ENCODE measurements at regions not wholly inside any gene's neighbourhood (a gene's known extent, or its start where the extent isn't known, plus 50 kb on each side); places are given as distances from the start of the nearest gene placed in this dataset.

GRCh38 chr2:220850116-220850515 is 722.0 kb downstream of the EPHA4 start:
- H3K9me3 Mint-ChIP-seq = peaks cover 6% of the 10 kb centered on the region
- CTCF ChIA-PET = no interaction called here
- H3K36me3 Mint-ChIP-seq (ENCODE audit: low read depth) = no peaks in the 10 kb centered on the region
- intact Hi-C loops (cut with micrococcal nuclease) = no loop called here
- no peak for DNase-seq
- H3K4me1 Mint-ChIP-seq (ENCODE audit: low read depth) = no peaks in the 10 kb centered on the region
- H3K4me3 Mint-ChIP-seq = no peak overlapping the region
- H3K27ac Mint-ChIP-seq = no peak overlapping the region
- peaks cover 8% of the 10 kb centered on the region for H3K27me3 Mint-ChIP-seq (ENCODE audit: low read depth)

DNA sequence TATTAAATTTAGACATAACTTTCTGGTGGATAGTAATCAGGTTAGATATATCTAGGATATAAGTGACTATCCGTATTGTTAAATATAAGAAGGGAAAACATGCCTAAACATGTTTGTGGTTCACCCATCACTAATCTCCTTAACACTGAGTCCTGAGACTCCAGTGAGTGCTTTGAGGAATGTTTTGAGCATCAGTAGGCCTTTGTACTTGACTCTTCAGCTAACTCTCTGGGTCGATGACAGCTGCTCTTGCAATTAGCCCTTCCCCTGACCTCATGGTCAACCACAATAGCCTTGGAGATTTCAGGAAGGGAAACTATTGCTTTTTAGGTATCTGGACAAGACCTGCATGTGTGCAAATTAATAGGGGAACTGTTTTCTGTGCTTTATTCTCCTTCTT is 716.8 kb downstream of the EPHA4 start:
- Mint-ChIP-seq H3K4me1 (ENCODE audit: low read depth) (no peaks in the 10 kb centered on the region), H3K36me3 (ENCODE audit: low read depth) (no peaks in the 10 kb centered on the region), H3K27me3 (ENCODE audit: low read depth) (peaks cover 5% of the 10 kb centered on the region), H3K27ac (no peak overlapping the region), H3K4me3 (no peak overlapping the region), H3K9me3 (no peaks in the 10 kb centered on the region)
- intact Hi-C loops (cut with micrococcal nuclease) = no loop called here
- CTCF ChIA-PET = no interaction called here
- no peak for DNase-seq

DNA sequence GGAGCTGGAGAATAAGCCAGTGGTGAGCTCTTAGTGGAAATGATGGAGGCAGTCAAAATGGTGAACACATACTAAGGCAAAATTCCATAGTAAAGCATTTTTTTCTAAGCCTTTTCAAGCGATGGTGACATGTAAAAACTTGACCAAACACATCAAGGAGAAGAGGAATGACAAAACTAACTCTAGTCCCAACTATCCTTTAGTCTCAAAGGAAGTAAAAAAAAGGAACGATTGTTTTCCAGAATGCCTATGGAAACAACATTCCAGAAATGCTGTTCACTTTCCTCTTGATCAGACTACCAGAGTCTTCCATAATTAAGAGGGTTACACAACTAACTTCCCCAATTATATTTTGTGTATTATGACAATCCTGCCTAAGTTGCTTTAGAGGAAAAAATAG is 715.6 kb downstream of the EPHA4 start:
- peaks cover 6% of the 10 kb centered on the region for H3K27me3 Mint-ChIP-seq (ENCODE audit: low read depth)
- H3K36me3 Mint-ChIP-seq (ENCODE audit: low read depth) = no peaks in the 10 kb centered on the region
- intact Hi-C loops (cut with micrococcal nuclease) = no loop called here
- no peak overlapping the region for H3K27ac Mint-ChIP-seq
- CTCF ChIA-PET = no interaction called here
- no peak overlapping the region for H3K4me3 Mint-ChIP-seq
- H3K9me3 Mint-ChIP-seq = no peaks in the 10 kb centered on the region
- DNase-seq = no peak
- no peaks in the 10 kb centered on the region for H3K4me1 Mint-ChIP-seq (ENCODE audit: low read depth)

DNA sequence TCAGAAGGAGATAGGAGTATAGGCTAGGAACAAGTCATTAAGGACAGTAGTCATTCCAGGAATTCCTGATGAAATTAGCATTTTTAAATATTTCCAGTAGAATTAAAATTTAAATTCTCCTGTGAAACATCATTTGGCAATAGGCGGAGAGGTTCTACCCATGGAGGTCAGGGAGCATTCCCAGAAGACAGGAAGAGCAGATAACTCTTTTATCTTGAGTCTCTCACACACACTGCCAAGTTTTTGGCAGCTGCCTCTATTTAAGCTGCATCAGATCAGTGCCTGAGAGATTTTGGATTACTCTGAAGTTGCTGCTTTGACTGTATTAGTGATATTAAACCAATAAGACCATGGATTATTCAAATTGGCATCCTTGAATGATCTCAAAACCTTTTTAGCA is 714.7 kb downstream of the EPHA4 start:
- H3K4me3 Mint-ChIP-seq = no peak overlapping the region
- H3K27me3 Mint-ChIP-seq (ENCODE audit: low read depth) = peaks cover 8% of the 10 kb centered on the region
- intact Hi-C loops (cut with micrococcal nuclease) = no loop called here
- no peak overlapping the region for H3K27ac Mint-ChIP-seq
- H3K9me3 Mint-ChIP-seq = no peaks in the 10 kb centered on the region
- no peaks in the 10 kb centered on the region for H3K4me1 Mint-ChIP-seq (ENCODE audit: low read depth)
- CTCF ChIA-PET = no interaction called here
- no peak for DNase-seq
- no peaks in the 10 kb centered on the region for H3K36me3 Mint-ChIP-seq (ENCODE audit: low read depth)

GRCh38 chr2:220858101-220858500 is 714.0 kb downstream of the EPHA4 start:
- peaks cover 8% of the 10 kb centered on the region for H3K27me3 Mint-ChIP-seq (ENCODE audit: low read depth)
- no peaks in the 10 kb centered on the region for H3K36me3 Mint-ChIP-seq (ENCODE audit: low read depth)
- DNase-seq = no peak
- no peak overlapping the region for H3K4me3 Mint-ChIP-seq
- intact Hi-C loops (cut with micrococcal nuclease) = no loop called here
- CTCF ChIA-PET = no interaction called here
- no peaks in the 10 kb centered on the region for H3K4me1 Mint-ChIP-seq (ENCODE audit: low read depth)
- H3K27ac Mint-ChIP-seq = no peak overlapping the region
- no peaks in the 10 kb centered on the region for H3K9me3 Mint-ChIP-seq

DNA sequence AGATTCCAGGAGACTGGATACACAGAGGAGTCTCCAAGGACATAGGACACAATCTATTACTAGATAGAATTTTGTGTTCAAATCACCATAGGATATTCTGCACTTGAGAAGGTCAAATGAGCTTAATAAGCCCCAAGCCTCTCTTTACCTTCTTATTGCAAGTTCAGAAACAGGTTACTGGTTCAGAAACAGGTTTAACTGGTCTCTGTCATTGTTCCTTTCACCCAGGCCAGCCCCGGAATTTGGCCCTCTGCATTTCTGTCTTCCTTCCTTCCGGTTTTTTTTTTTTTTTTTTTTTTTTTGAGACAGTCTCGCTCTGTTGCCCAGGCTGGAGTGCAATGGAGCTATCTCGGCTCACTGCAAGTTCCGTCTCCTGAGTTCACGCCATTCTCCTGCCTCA is 700.2 kb downstream of the EPHA4 start:
- CTCF ChIA-PET = no interaction called here
- Mint-ChIP-seq H3K4me3 (no peak overlapping the region), H3K36me3 (ENCODE audit: low read depth) (no peaks in the 10 kb centered on the region), H3K9me3 (peaks cover 2% of the 10 kb centered on the region), H3K27ac (no peak overlapping the region), H3K27me3 (ENCODE audit: low read depth) (no peaks in the 10 kb centered on the region), H3K4me1 (ENCODE audit: low read depth) (no peaks in the 10 kb centered on the region)
- no peak for DNase-seq
- intact Hi-C loops (cut with micrococcal nuclease) = no loop called here

GRCh38 chr2:220876080-220876824 is 695.9 kb downstream of the EPHA4 start:
- no peaks in the 10 kb centered on the region for H3K4me1 Mint-ChIP-seq (ENCODE audit: low read depth)
- CTCF ChIA-PET = no interaction called here
- H3K4me3 Mint-ChIP-seq = no peak overlapping the region

DNA sequence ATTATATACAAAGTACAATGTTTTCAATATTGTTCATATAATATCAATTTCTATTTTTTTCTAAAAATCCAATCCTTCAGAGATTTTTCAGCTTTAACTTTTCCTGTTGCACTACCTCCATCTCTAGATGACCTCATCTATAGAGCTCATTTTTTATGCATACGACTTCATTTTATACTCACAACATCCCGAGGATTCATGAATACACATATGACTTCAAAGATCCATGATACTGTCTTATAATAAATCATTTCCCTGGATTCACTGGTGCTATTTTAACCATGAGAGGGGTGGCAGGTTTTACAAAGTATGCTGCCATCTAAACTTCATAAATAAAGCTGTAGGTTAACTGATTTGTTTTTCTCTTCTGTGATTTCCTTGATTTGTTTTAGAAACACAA is 694.6 kb downstream of the EPHA4 start:
- CTCF ChIA-PET = no interaction called here
- Mint-ChIP-seq H3K9me3 (no peaks in the 10 kb centered on the region), H3K4me3 (no peak overlapping the region), H3K27me3 (ENCODE audit: low read depth) (no peaks in the 10 kb centered on the region), H3K36me3 (ENCODE audit: low read depth) (no peaks in the 10 kb centered on the region), H3K27ac (no peak overlapping the region), H3K4me1 (ENCODE audit: low read depth) (no peaks in the 10 kb centered on the region)
- no peak for DNase-seq
- intact Hi-C loops (cut with micrococcal nuclease) = no loop called here

More at GRCh38 chr2:220876080-220876824, 695.9 kb downstream of the EPHA4 start:
- no peaks in the 10 kb centered on the region for H3K27me3 Mint-ChIP-seq (ENCODE audit: low read depth)
- H3K27ac Mint-ChIP-seq = no peak overlapping the region
- no peak for DNase-seq
- no peaks in the 10 kb centered on the region for H3K36me3 Mint-ChIP-seq (ENCODE audit: low read depth)
- no peaks in the 10 kb centered on the region for H3K9me3 Mint-ChIP-seq
- intact Hi-C loops (cut with micrococcal nuclease) = no loop called here

DNA sequence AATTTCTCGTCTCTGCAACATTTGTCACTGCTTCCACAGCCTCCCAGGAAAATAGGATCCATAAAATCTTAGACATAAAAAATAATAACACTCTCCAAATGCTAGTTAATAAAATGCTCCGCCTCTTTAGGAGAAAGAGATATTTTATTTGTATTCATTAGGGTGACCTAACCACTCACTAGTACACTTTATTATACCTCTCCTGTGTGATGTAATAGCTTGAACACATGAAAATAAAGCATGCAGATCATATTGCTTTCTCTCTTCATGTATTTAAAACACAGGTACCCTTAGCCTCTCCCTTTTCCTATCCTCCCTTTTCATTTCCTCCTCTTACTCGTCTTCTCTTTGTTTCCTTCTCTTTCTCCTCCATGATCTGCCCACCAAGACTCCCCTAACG is 694.2 kb downstream of the EPHA4 start:
- intact Hi-C loops (cut with micrococcal nuclease) = no loop called here
- H3K27ac Mint-ChIP-seq = no peak overlapping the region
- H3K36me3 Mint-ChIP-seq (ENCODE audit: low read depth) = no peaks in the 10 kb centered on the region
- CTCF ChIA-PET = no interaction called here
- no peak overlapping the region for H3K4me3 Mint-ChIP-seq
- no peaks in the 10 kb centered on the region for H3K9me3 Mint-ChIP-seq
- DNase-seq = no peak
- H3K27me3 Mint-ChIP-seq (ENCODE audit: low read depth) = no peaks in the 10 kb centered on the region
- H3K4me1 Mint-ChIP-seq (ENCODE audit: low read depth) = no peaks in the 10 kb centered on the region

GRCh38 chr2:220880623-220881596 is 691.2 kb downstream of the EPHA4 start:
- DNase-seq = no peak
- Mint-ChIP-seq H3K4me3 (no peak overlapping the region), H3K27me3 (ENCODE audit: low read depth) (no peaks in the 10 kb centered on the region), H3K27ac (no peak overlapping the region), H3K36me3 (ENCODE audit: low read depth) (no peaks in the 10 kb centered on the region), H3K4me1 (ENCODE audit: low read depth) (no peaks in the 10 kb centered on the region), H3K9me3 (no peaks in the 10 kb centered on the region)
- intact Hi-C loops (cut with micrococcal nuclease) = no loop called here
- CTCF ChIA-PET = no interaction called here

GRCh38 chr2:220882507-220882906 is 689.6 kb downstream of the EPHA4 start:
- H3K9me3 Mint-ChIP-seq = no peaks in the 10 kb centered on the region
- H3K27me3 Mint-ChIP-seq (ENCODE audit: low read depth) = no peaks in the 10 kb centered on the region
- no peak overlapping the region for H3K4me3 Mint-ChIP-seq
- H3K4me1 Mint-ChIP-seq (ENCODE audit: low read depth) = no peaks in the 10 kb centered on the region
- no peaks in the 10 kb centered on the region for H3K36me3 Mint-ChIP-seq (ENCODE audit: low read depth)
- H3K27ac Mint-ChIP-seq = no peak overlapping the region
- intact Hi-C loops (cut with micrococcal nuclease) = no loop called here
- no peak for DNase-seq
- CTCF ChIA-PET = no interaction called here

GRCh38 chr2:220885593-220885992 is 686.5 kb downstream of the EPHA4 start:
- H3K27ac Mint-ChIP-seq = no peak overlapping the region
- peaks cover 3% of the 10 kb centered on the region for H3K27me3 Mint-ChIP-seq (ENCODE audit: low read depth)
- CTCF ChIA-PET = no interaction called here
- no peaks in the 10 kb centered on the region for H3K36me3 Mint-ChIP-seq (ENCODE audit: low read depth)
- H3K4me1 Mint-ChIP-seq (ENCODE audit: low read depth) = no peaks in the 10 kb centered on the region
- DNase-seq = no peak
- no peak overlapping the region for H3K4me3 Mint-ChIP-seq
- H3K9me3 Mint-ChIP-seq = no peaks in the 10 kb centered on the region
- intact Hi-C loops (cut with micrococcal nuclease) = no loop called here

- Mint-ChIP-seq H3K4me1 (ENCODE audit: low read depth) (no peaks in the 10 kb centered on the region), H3K9me3 (no peaks in the 10 kb centered on the region), H3K4me3 (no peak overlapping the region), H3K36me3 (ENCODE audit: low read depth) (no peaks in the 10 kb centered on the region), H3K27me3 (ENCODE audit: low read depth) (peaks cover 7% of the 10 kb centered on the region), H3K27ac (no peak overlapping the region)
- CTCF ChIA-PET = no interaction called here
- intact Hi-C loops (cut with micrococcal nuclease) = no loop called here
- no peak for DNase-seq
Observed at GRCh38 chr2:220887271-220887870, 684.7 kb downstream of the EPHA4 start.

Measured in activated naive CD4-positive, alpha-beta T cell treated with anti-CD3 and anti-CD28 coated beads for 36 hours (primary cell).